ENCODE measurements at regions not wholly inside any gene's neighbourhood (a gene's known extent, or its start where the extent isn't known, plus 50 kb on each side); places are given as distances from the start of the nearest gene placed in this dataset.

- ChIA-PET CTCF (no interaction called here), POLR2A (no interaction called here)
These were observed 95.9 kb upstream of the JAG1 start for GRCh38 chr20:10769700-10770099.

DNA sequence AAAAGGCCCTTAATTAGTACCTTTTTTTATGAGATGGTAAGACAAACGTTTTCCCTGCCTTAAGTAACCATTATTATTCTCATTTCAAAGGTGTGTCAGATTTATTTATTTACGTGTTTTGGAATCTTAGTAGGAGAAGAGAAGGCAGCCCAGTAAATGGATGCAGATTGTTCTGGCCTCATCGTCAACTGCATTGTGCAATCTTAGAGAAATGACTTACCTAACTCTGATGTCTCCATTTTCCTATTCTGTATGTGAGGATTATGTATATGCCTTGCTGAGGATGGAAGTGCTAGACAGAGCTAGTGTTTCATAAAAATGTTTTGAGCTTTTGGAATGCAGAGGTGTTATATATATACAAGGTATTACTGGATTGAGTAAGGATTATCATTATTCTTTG is 97.0 kb upstream of the JAG1 start:
- CTCF ChIA-PET, result no interaction called here
- POLR2A ChIA-PET, result no interaction called here

DNA sequence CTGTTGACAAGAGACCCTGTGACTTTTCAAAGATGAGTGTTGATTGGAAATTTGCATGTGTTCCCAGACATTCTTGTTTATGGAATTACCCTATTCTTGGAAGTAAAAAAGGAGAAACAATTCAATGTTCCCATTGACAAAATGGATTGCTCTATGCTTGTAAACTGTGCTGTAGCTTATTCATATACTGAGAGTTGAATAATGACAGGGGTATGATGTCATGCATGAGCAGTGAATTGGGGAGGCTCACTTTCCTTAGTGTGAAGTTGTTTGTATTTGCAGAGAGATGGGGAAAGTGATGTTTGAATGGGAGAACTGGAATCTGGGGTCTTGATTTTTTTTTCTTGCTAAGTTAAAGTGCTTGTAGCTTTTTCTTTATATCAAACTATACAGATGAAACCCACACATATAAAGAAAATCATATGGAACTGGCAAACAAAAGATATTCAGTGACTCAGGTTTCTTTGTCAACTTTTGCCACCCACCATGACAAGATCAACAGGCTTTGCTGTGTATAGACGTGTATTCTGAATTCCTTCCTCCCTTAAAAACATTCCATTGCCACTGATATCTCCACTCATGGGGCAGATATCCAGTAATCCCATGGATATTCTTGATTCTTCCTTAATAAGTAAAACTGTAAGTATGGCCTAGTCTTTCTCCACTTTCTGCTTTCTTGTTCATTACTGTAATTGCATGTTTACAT is 97.8 kb upstream of the JAG1 start:
- ChIA-PET POLR2A (no interaction called here), CTCF (no interaction called here)

GRCh38 chr20:10774357-10774943 is 100.7 kb upstream of the JAG1 start:
- ChIA-PET CTCF (interaction anchor here (1.1 kb wide), 1 partner anchor 153 kb away, joined by 3 read pairs; no protein-coding TSS in a partner anchor), POLR2A (no interaction called here)

GRCh38 chr20:10777710-10778109 is 103.9 kb upstream of the JAG1 start:
- CTCF ChIA-PET, result no interaction called here
- POLR2A ChIA-PET, result no interaction called here

DNA sequence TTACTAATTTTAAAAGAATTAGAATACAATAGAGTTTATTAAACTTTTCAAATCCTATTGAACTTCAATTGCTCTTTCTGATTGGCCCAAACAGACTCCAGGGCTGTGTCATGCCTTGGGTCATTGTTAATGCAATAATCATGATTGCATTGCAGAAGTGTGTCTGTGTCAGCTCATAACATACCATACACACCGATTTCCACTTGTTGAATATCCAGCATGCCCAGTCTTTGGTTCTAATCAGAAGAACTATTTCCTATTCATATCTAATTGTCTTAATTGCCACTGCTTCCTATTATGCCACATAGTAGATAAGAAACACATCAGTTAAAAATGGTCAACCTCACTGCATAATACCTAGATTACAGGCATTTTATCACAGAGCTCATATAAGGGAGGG is 106.1 kb upstream of the JAG1 start:
- CTCF ChIA-PET, result no interaction called here
- POLR2A ChIA-PET, result no interaction called here

DNA sequence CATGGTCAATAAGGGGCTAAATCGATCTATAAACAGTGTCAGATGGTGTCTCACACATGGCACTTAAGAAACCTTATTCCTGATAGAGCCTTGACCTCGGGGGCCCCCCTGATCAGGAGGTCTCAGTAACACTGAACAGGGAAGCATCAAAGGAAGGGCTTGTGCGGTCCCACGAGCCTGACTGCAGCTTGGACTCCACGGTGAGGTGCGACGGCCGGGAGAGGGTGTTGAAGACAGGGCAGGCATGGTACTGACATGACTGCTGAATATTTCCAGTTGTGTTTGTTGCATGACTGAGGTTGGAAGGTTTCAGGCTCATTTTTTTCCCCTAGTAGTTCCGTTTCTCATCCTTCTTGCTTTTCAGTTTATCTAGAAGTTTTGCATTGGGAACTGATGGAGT is 107.1 kb upstream of the JAG1 start:
- POLR2A ChIA-PET, result no interaction called here
- CTCF ChIA-PET, result no interaction called here

- POLR2A ChIA-PET, result no interaction called here
- CTCF ChIA-PET, result no interaction called here
These were observed 107.7 kb upstream of the JAG1 start for GRCh38 chr20:10781526-10781925.

GRCh38 chr20:10783707-10784553 is 110.1 kb upstream of the JAG1 start:
- ChIA-PET POLR2A (no interaction called here), CTCF (no interaction called here)

- ChIA-PET CTCF (no interaction called here), POLR2A (no interaction called here)
These were observed 110.9 kb upstream of the JAG1 start for GRCh38 chr20:10784554-10785183.

GRCh38 chr20:10786678-10787077 is 112.9 kb upstream of the JAG1 start:
- ChIA-PET POLR2A (no interaction called here), CTCF (no interaction called here)

DNA sequence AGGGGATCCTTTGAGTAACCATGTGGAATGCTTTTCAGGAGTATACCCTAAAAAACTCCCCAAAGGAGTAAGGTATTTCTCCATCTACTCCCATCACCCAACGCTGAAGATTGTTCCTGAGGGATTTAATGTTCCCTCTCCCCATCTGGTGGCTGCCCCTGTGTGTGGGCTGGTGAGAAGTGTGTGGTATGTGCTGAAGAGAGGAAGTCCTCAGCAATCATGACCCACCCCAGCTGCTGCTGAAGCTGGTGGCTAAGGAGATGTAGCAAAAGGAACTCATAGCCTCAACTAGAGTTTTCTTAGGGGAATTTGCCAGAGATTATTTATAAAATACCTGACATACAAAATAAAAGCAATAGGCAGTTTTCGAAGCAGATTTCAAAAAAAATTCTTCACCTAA is 114.3 kb upstream of the JAG1 start:
- ChIA-PET POLR2A (no interaction called here), CTCF (no interaction called here)

- ChIA-PET CTCF (no interaction called here), POLR2A (no interaction called here)
These were observed 115.1 kb upstream of the JAG1 start for GRCh38 chr20:10788877-10789276.

GRCh38 chr20:10789386-10789785 is 115.6 kb upstream of the JAG1 start:
- ChIA-PET POLR2A (no interaction called here), CTCF (no interaction called here)

DNA sequence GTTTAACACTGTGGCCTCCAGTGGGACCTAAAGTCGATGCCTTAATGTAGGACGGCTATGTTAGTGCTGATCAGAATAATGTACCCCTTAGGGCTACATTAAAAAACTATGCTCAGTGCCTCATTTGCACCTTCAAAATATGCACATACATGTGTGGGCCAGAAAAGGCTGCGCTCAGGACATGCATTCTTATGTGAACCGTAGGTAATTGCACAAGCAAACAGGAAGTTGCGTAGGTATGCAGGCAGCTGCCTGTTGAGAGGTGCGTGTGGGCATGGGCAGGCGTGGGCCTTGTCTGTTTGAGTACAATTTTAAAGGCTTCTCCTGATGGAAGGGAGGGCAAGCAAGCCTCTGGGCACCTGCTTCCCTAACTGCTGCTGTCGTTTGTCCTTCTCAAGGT is 116.2 kb upstream of the JAG1 start:
- ChIA-PET CTCF (no interaction called here), POLR2A (no interaction called here)

GRCh38 chr20:10792291-10792690 is 118.5 kb upstream of the JAG1 start:
- POLR2A ChIA-PET, result no interaction called here
- CTCF ChIA-PET, result no interaction called here

DNA sequence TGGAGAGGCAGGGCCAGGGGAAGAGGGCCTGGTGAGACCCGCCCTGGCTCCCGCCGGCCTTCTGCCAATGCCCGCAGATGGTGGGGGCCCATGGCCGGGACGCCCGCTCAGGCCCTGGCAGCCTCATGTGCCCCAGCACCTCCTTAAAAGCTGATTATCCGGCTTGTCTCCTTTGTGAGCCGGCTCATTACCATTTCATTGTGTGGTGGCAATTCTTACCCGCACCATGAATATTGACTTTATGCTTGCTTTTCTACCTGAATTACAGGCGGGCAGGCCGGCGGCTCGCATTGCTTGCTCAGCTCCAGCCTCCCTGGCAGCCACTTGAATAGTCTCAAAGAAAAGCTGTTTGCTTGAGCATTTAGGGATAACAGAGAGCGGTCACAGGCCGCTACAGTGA is 120.0 kb upstream of the JAG1 start:
- CTCF ChIA-PET, result no interaction called here
- POLR2A ChIA-PET, result no interaction called here

DNA sequence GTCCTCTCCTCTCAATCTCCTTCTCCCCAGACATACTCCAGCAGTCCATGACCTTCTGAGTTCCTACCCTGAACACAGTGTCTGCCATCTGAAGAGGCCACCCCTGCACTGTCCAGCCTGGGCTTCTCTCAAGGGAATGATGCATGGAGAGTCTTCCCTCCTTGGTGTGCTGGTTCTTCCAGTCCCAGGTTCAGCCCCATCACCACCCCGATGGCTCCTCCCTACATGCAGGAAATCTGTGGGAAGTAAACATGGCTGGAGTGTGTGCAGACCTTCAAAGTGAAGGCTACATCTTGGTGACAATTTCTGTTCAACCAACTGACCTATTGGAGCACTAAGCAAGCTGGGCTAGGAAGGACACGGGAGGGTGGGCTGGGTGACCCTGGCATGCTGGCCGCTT is 121.0 kb upstream of the JAG1 start:
- CTCF ChIA-PET, result no interaction called here
- POLR2A ChIA-PET, result no interaction called here

DNA sequence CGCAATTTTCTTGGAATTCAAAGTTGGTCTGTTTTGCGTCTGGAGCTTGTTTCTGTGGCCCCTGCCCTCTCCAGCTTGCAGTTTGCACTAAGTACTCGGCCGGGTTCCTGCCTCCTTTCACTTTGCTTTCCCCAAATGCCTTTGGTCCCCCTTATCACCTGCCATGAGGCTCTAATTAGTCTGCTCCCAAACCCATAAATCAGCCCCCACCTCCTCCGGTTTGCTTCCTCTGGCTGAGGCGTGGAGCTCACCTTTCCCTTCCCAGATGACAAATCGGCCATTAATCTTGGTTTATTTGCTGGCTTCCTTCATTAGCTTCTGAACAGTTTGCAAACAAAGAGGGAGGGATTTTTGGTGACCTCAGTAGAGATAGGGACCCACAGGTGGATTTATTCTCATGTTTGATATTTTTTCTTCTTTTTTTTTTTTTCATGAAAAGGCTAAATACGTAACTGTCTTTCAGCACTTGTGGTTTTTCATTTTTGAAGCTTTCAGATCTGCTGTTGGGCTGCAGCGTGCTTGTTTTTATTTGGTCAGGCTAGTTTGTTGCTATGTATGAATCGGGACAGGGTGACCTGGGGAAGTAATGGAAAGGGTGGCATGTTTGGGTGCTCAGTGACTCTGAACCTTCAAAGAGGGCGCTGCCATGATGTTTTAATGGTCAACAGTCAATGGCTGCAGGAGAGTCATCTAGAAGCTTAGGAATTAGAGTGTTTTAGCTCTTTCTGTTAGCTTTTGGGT is 121.7 kb upstream of the JAG1 start:
- CTCF ChIA-PET, result interaction anchor here (0.5 kb wide), 1 partner anchor 139 kb away, joined by 3 read pairs; no protein-coding TSS in a partner anchor
- POLR2A ChIA-PET, result no interaction called here

DNA sequence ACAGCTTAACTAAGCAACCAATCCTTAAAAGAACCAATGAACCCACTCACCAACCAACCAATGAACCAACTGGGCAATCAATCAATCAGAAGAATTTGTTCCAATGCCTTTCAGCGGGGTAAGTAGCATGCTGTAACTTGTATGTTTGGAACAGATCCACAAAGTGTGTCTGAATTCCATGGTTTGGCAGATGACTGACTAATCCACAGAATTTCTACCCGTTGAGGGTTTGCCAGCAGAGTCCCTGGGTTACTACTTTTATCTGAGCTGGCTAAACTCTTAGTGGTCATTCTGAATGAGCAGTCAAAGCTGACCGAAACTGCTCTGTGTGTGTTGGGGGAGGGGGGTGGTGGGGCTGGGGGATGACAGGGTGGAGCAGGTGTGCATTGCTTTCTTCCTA is 125.0 kb upstream of the JAG1 start:
- POLR2A ChIA-PET, result no interaction called here
- CTCF ChIA-PET, result interaction anchor here (0.6 kb wide), 1 partner anchor 151 kb away, joined by 3 read pairs; no protein-coding TSS in a partner anchor

Measured in activated CD8-positive, alpha-beta memory T cell treated with anti-CD3 and anti-CD28 coated beads for 36 hours (primary cell).